H1 (cell line): ENCODE measurements at regions not wholly inside any gene's neighbourhood (a gene's known extent, or its start where the extent isn't known, plus 50 kb on each side); places are given as distances from the start of the nearest gene placed in this dataset.

Experiments
- CTCF ChIA-PET: fragments of 300-600 bp; sonication (Branson Sonifier 250); formaldehyde crosslinking; loops from one replicate; lab custom pipeline; 2021; ENCODE audit not compliant: partially characterized antibody; lab: Charles Lee
- POLR2A ChIA-PET: fragments of 300-600 bp; sonication (Branson Sonifier 250); formaldehyde crosslinking; loops from one replicate; lab custom pipeline; 2021; ENCODE audit warnings: inconsistent platforms; ENCODE audit not compliant: partially characterized antibody; lab: Charles Lee
- DNase-seq, 2 experiments: peaks; one replicate each; pipeline versions ENCODE4 v3.0.0 to v3.0.0-alpha.2; 2010 to 2022; ENCODE audit warnings: low spot score in 2 of 2, low read depth in 1 of 2, mixed read lengths in 1 of 2
- FAIRE-seq: peaks from 2 replicates; lab custom pipeline; 2011; peaks lifted over from hg19 to GRCh38; lab: Jason Lieb, UNC
- H2AFZ ChIP-seq: 2 replicates; pipeline ENCODE4 v1.8.1; 2012; ENCODE audit warnings: low read length, inconsistent platforms
- H2AK5ac ChIP-seq: 2 replicates; pipeline ENCODE4 v1.6.1; 2013; ENCODE audit warnings: low read depth, low read length
- H2BK120ac ChIP-seq: replicated peaks from 2 replicates; pipeline ENCODE3; 2013; ENCODE audit warnings: low read depth, low read length, inconsistent platforms
- H2BK12ac ChIP-seq: 2 replicates; pipeline ENCODE4 v1.6.1; 2013; ENCODE audit warnings: low read depth, low read length
- H2BK15ac ChIP-seq: 2 replicates; pipeline ENCODE4 v1.6.1; 2013; ENCODE audit warnings: low read length
- H2BK20ac ChIP-seq: 2 replicates; pipeline ENCODE4 v1.6.1; 2013; ENCODE audit warnings: low read length
- H2BK5ac ChIP-seq: 2 replicates; pipeline ENCODE4 v1.6.1; 2013; ENCODE audit warnings: low read depth, low read length
- H3K14ac ChIP-seq: 2 replicates; pipeline ENCODE4 v1.6.1; 2013; ENCODE audit warnings: inconsistent platforms; ENCODE audit not compliant: insufficient read length
- H3K18ac ChIP-seq: 2 replicates; pipeline ENCODE4 v1.6.1; 2013; ENCODE audit warnings: low read length; ENCODE audit errors: extremely low read depth
- H3K23ac ChIP-seq: 2 replicates; pipeline ENCODE4 v1.6.1; 2013; ENCODE audit warnings: inconsistent platforms; ENCODE audit not compliant: insufficient read length
- H3K23me2 ChIP-seq: 2 replicates; pipeline ENCODE4 v1.6.1; 2013; ENCODE audit warnings: low read depth, low read length
- H3K27ac ChIP-seq: 2 replicates; pipeline ENCODE4 v1.6.1; 2011; ENCODE audit warnings: low read depth, low read length, inconsistent platforms
- H3K27me3 ChIP-seq, 4 experiments: replicated peaks in 1 of 4; 1 replicate in 1 of 4; 2 replicates in 3 of 4; pipeline versions ENCODE4 v1.6.1 to v1.8.1; 2011 to 2013; ENCODE audit warnings: low read length in 3 of 4, mild to moderate bottlenecking in 3 of 4, inconsistent platforms in 2 of 4, mixed read lengths in 2 of 4, moderate library complexity in 1 of 4; ENCODE audit not compliant: control insufficient read depth in 3 of 4, insufficient read depth in 3 of 4; ENCODE audit errors: extremely low read depth in 1 of 4
- H3K36me3 ChIP-seq, 4 experiments: 2 replicates each; pipeline versions ENCODE4 v1.6.1 to v1.8.1; 2011 to 2013; ENCODE audit warnings: mild to moderate bottlenecking in 4 of 4, low read length in 3 of 4, moderate library complexity in 2 of 4, control low read depth in 1 of 4, inconsistent platforms in 1 of 4; ENCODE audit not compliant: insufficient read depth in 4 of 4, control insufficient read depth in 2 of 4
- H3K4ac ChIP-seq: replicated peaks from 2 replicates; pipeline ENCODE3; 2013; ENCODE audit warnings: low read length, low read depth, mixed read lengths, inconsistent platforms; ENCODE audit not compliant: insufficient read length
- H3K4me1 ChIP-seq, 4 experiments: replicated peaks in 1 of 4; 1 replicate in 1 of 4; 2 replicates in 3 of 4; pipeline versions ENCODE4 v1.6.1 to v1.8.1; 2011 to 2013; ENCODE audit warnings: low read length in 3 of 4, inconsistent platforms in 2 of 4, mixed read lengths in 1 of 4; ENCODE audit not compliant: insufficient read depth in 4 of 4, control insufficient read depth in 3 of 4
- H3K4me2 ChIP-seq, 2 experiments: 2 replicates each; pipeline versions ENCODE4 v1.6.1 to v1.8.1; 2011 to 2013; ENCODE audit warnings: low read depth in 2 of 2, low read length in 2 of 2, control low read depth in 1 of 2, inconsistent platforms in 1 of 2, mild to moderate bottlenecking in 1 of 2; ENCODE audit not compliant: insufficient read depth in 1 of 2
- H3K4me3 ChIP-seq, 4 experiments: fragments of 200-600, 300-600 bp in 1 of 4; sonication (generic), shearing (Covaris generic), sonication (Bioruptor Twin) in 1 of 4; 2 replicates each; pipeline versions ENCODE4 v1.5.1 to v1.8.1; 2011 to 2016; ENCODE audit warnings: low read length in 4 of 4, low read depth in 3 of 4, control low read depth in 2 of 4, inconsistent platforms in 2 of 4, mild to moderate bottlenecking in 2 of 4, mixed read lengths in 1 of 4, moderate library complexity in 1 of 4; ENCODE audit not compliant: insufficient read depth in 2 of 4; ENCODE audit errors: extremely low read depth in 1 of 4
- H3K56ac ChIP-seq: replicated peaks from 2 replicates; pipeline ENCODE3; 2013; ENCODE audit warnings: low read depth, mild to moderate bottlenecking, mixed read lengths, low read length, inconsistent platforms; ENCODE audit not compliant: insufficient read length
- H3K79me1 ChIP-seq: 2 replicates; pipeline ENCODE4 v1.6.1; 2013; ENCODE audit warnings: low read depth, low read length, control low read depth
- H3K79me2 ChIP-seq, 2 experiments: 2 replicates each; pipeline versions ENCODE4 v1.6.1 to v1.8.1; 2012 to 2013; ENCODE audit warnings: low read length in 2 of 2, mild to moderate bottlenecking in 2 of 2, inconsistent platforms in 1 of 2; ENCODE audit not compliant: insufficient read depth in 2 of 2, control insufficient read depth in 1 of 2
- H3K9ac ChIP-seq, 4 experiments: replicated peaks in 1 of 4; 1 replicate in 1 of 4; 2 replicates in 3 of 4; pipeline versions ENCODE4 v1.6.1 to v1.8.1; 2011 to 2013; ENCODE audit warnings: low read depth in 3 of 4, low read length in 3 of 4, control low read depth in 2 of 4, mild to moderate bottlenecking in 2 of 4, moderate library complexity in 2 of 4, inconsistent platforms in 1 of 4; ENCODE audit errors: extremely low read depth in 1 of 4
- H3K9me3 ChIP-seq, 2 experiments: 2 replicates each; pipeline versions ENCODE4 v1.6.1 to v1.8.1; 2012 to 2013; ENCODE audit warnings: mild to moderate bottlenecking in 2 of 2, moderate library complexity in 2 of 2, control low read depth in 1 of 2, inconsistent platforms in 1 of 2, low read depth in 1 of 2, low read length in 1 of 2, mixed read lengths in 1 of 2; ENCODE audit not compliant: insufficient read depth in 2 of 2
- H4K20me1 ChIP-seq, 2 experiments: replicated peaks in 1 of 2; 2 replicates each; pipeline versions ENCODE3 to v1.8.1; 2011 to 2013; ENCODE audit warnings: inconsistent platforms in 2 of 2, low read length in 2 of 2, mild to moderate bottlenecking in 1 of 2; ENCODE audit not compliant: insufficient read depth in 2 of 2, control insufficient read depth in 1 of 2
- H4K5ac ChIP-seq: 2 replicates; pipeline ENCODE4 v1.6.1; 2013; ENCODE audit warnings: low read length, low read depth, mixed read lengths, inconsistent platforms; ENCODE audit not compliant: insufficient read length
- H4K8ac ChIP-seq: 2 replicates; pipeline ENCODE4 v1.8.0; 2013; ENCODE audit warnings: mild to moderate bottlenecking, moderate library complexity, low read length, inconsistent platforms; ENCODE audit not compliant: insufficient read depth; ENCODE audit errors: extremely low read depth
- H4K91ac ChIP-seq: replicated peaks from 2 replicates; pipeline ENCODE3; 2013; ENCODE audit warnings: low read length, mixed read lengths, inconsistent platforms; ENCODE audit not compliant: insufficient read length
- ASH2L ChIP-seq: fragments of 200-600, 300-600 bp; sonication (generic); IDR thresholded peaks from one replicate; pipeline ENCODE4 v1.7.1; 2017; ENCODE audit warnings: low read length
- BCL11A ChIP-seq, 2 experiments: IDR thresholded peaks; one replicate each; pipeline ENCODE4 v1.6.1; 2011; ENCODE audit warnings: low read depth in 2 of 2, low read length in 2 of 2, mild to moderate bottlenecking in 2 of 2
- CTBP2 ChIP-seq: IDR thresholded peaks from 2 replicates; pipeline ENCODE4 v1.7.0; 2011; ENCODE audit warnings: borderline replicate concordance, mild to moderate bottlenecking, moderate library complexity, mixed read lengths, low read length; ENCODE audit not compliant: insufficient read depth, insufficient read length
- HDAC2 ChIP-seq, 2 experiments: fragments of 300-600 bp in 1 of 2; sonication (generic) in 1 of 2; IDR thresholded peaks; 2 replicates each; pipeline ENCODE4 v1.6.1; 2011 to 2012; ENCODE audit warnings: low read depth in 2 of 2, low read length in 2 of 2, mild to moderate bottlenecking in 2 of 2, moderate library complexity in 2 of 2, borderline replicate concordance in 1 of 2, inconsistent platforms in 1 of 2
- POU5F1 ChIP-seq: IDR thresholded peaks from 2 replicates; pipeline ENCODE4 v1.6.1; 2011; ENCODE audit warnings: low read depth, mild to moderate bottlenecking, low read length, moderate library complexity
- RXRA ChIP-seq: IDR thresholded peaks from 2 replicates; pipeline ENCODE4 v1.6.1; 2011; ENCODE audit warnings: low read depth, mild to moderate bottlenecking, low read length, moderate library complexity; ENCODE audit not compliant: insufficient read depth
- SIN3A ChIP-seq, 2 experiments: IDR thresholded peaks in 1 of 2; conservative IDR thresholded peaks in 1 of 2; 2 replicates each; pipeline ENCODE4 v1.6.1; 2011 to 2012; ENCODE audit warnings: low read length in 2 of 2, improper control_type of control experiment in 1 of 2, low read depth in 1 of 2, mild to moderate bottlenecking in 1 of 2
- SP1 ChIP-seq: IDR thresholded peaks from 2 replicates; pipeline ENCODE4 v1.6.1; 2011; ENCODE audit warnings: low read depth, low read length
- SRF ChIP-seq: IDR thresholded peaks from 2 replicates; pipeline ENCODE4 v1.6.1; 2011; ENCODE audit warnings: mild to moderate bottlenecking, low read depth, low read length, moderate library complexity
- TAF1 ChIP-seq: IDR thresholded peaks from 2 replicates; pipeline ENCODE4 v1.6.1; 2011; ENCODE audit warnings: mild to moderate bottlenecking, low read depth, low read length
- TEAD4 ChIP-seq: IDR thresholded peaks from 2 replicates; pipeline ENCODE4 v1.6.1; 2012; ENCODE audit warnings: low read depth, low read length, inconsistent platforms, mixed read lengths
- WGBS, 2 experiments: shearing (Covaris generic) in 1 of 2; methylation state at CpG; one replicate each; pipeline versions ENCODE4 v1.1.6 to v1.1.7; 2013 to 2015; ENCODE audit warnings: low lambda C conversion rate in 2 of 2, mixed read lengths in 2 of 2, inconsistent platforms in 1 of 2, low coverage in 1 of 2, missing lambda C conversion rate in 1 of 2; ENCODE audit not compliant: insufficient replicate concordance in 2 of 2, insufficient coverage in 1 of 2, insufficient read length in 1 of 2; ENCODE audit errors: extremely low coverage in 1 of 2, missing lambda C conversion rate in 1 of 2; 5-methylcytosine and 5-hydroxymethylcytosine counted together

DNA sequence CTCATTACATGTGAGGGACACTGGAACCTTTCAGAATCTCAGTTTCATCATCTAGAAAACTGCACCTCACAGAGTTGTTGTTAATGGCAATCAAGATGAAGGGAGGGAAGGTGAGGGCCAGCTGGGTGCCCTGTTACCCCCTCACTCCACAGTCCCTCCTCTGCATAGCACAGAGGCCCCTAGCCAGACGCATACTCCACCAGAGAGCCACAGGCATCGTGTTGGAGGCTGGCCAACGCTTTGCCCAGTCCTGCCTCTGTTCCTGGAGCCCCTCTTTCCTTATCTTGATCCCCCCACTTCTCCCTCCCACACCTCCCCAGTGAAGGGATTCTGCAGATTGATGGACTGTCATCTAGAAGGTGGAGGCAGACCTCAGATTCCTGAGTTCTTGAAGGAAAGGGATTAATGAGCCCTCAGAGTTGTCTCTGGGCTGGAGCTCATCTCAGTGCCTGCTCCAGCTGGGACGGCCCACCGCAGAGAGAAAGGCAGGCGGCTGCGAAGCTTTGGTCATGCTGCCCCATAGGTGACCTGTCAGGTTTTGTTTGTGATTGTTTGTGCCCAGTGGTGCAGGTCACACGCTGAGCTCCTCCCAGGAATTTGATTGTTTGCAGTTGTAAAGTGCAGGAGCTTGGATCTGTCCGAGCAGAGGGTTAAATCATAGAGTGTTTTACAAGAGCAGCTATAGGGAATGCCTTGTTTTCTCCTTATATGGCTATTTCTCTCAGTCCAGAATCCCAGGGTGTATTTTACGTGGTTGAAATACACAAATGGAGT, 487.3 kb downstream of the CCDC171 start:
- 38% methylated on average over 10 of the region's 10 CpGs; no CpG with 5 or more reads in 1 of the 2 experiments for WGBS, 2 experiments
- H2AFZ ChIP-seq = no peak overlapping the region
- peak; percentile 84 for TF ChIP-seq CTBP2
- TF ChIP-seq SP1 = 0 out of 2 replicates have a peak, but pooled peaks have one; percentile 19
- peak; percentile 56 to 92; a peak in 1 of 4 replicates for TF ChIP-seq HDAC2 (IDR thresholded peaks at IDR 0.05; ENCODE audit: borderline replicate concordance in 1 of 2, low read depth in 2 of 2, low read length in 2 of 2)
- TF ChIP-seq TAF1 = no peak
- peak; percentile 93 for TF ChIP-seq SRF
- 0 out of 4 replicates have a peak, but pooled peaks have one; percentile 57 to 71 for TF ChIP-seq SIN3A (conservative IDR thresholded peaks at IDR 0.05 in 1 of 2, IDR thresholded peaks at IDR 0.05 in 1 of 2; ENCODE audit: low read depth in 1 of 2, low read length in 2 of 2)
- no peak for TF ChIP-seq POU5F1
- peak; percentile 73 for TF ChIP-seq TEAD4
- TF ChIP-seq RXRA = 0 out of 2 replicates have a peak, but pooled peaks have one; percentile 32
- peak; percentile 61 for TF ChIP-seq ASH2L
- TF ChIP-seq BCL11A (IDR thresholded peaks at IDR 0.05; ENCODE audit: low read depth in 2 of 2, low read length in 2 of 2) = no peak

More for the DNA sequence above, 487.3 kb downstream of the CCDC171 start:
- Histone ChIP-seq H4K20me1 (no peaks in the 10 kb centered on the region), H3K36me3 (no peaks in the 10 kb centered on the region), H2BK20ac (no peak overlapping the region), H3K27me3 (peaks cover 0 to 1% (median 0%) of the 10 kb centered on the region in 4 experiments; a peak in 1 of 7 replicates), H2AK5ac (no peak overlapping the region), H3K14ac (no peak overlapping the region), H2BK120ac (no peak overlapping the region), H2BK5ac (no peak overlapping the region), H2BK15ac (no peak overlapping the region), H3K23me2 (no peaks in the 10 kb centered on the region), H3K4ac (no peak overlapping the region), H4K5ac (no peak overlapping the region), H3K9ac (no peak overlapping the region), H3K79me2 (no peaks in the 10 kb centered on the region), H4K8ac (no peak overlapping the region), H2BK12ac (0 out of 2 replicates have a peak overlapping the region, but pooled peaks have one; percentile 19), H3K18ac (0 out of 2 replicates have a peak overlapping the region, but pooled peaks have one; percentile 27), H3K23ac (no peak overlapping the region), H3K27ac (no peak overlapping the region), H3K4me3 (no peak overlapping the region; a peak in 1 of 8 replicates), H3K79me1 (no peaks in the 10 kb centered on the region), H3K9me3 (no peaks in the 10 kb centered on the region), H3K56ac (no peak overlapping the region), H4K91ac (peak overlapping the region; percentile 27), H3K4me1 (peaks cover 4 to 16% (median 11%) of the 10 kb centered on the region in 4 experiments; a peak in 6 of 7 replicates), H3K4me2 (peak overlapping the region; percentile 34 to 35; a peak in 2 of 4 replicates)
- DNase-seq (peak in 1 of 2 experiments; percentile 60), FAIRE-seq (peak; percentile 28)
- ChIA-PET CTCF (interaction anchor here (0.8 to 11.7 kb wide), 41 partner anchors 9 to 1443 kb away, joined by 3 to 119 read pairs (median 6); no protein-coding TSS in a partner anchor), POLR2A (interaction anchor here (1.9 kb wide), 1 partner anchor 9 kb away, joined by 5 read pairs; no protein-coding TSS in a partner anchor)
